ENCODE measurements at regions not wholly inside any gene's neighbourhood (a gene's known extent, or its start where the extent isn't known, plus 50 kb on each side); places are given as distances from the start of the nearest gene placed in this dataset.
A peak's percentile ranks its signal among the peaks of the same experiment; 100 is the strongest.
"Not testable (repeated sequence)": the region's sequence is repeated elsewhere in the genome, so short reads cannot be mapped to it uniquely, and the experiment has no call there.

DNA sequence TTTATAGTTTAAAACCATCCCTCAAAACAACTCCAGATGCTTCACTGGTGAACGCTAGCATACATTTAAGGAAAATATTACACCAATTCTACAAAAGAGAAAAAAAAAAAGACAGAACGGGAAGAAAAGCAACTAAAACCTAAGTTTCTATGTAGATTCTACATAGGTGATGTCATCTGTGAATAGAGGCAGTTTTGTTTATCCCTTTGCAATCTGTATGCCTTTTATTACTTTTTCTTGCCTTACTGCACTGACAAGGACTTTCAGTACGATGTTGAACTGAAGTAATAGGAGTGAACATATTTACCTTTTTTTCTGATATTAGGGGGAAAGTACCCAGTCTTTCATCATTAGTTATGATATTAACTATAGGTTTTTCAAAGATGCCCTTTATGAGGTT is 101.7 kb upstream of the HAO2 start:
- H3K4me3 ChIP-seq (ENCODE audit: control insufficient read depth, low read depth, low read length) = no peak overlapping the region
- TF ChIP-seq, protein P1, sequence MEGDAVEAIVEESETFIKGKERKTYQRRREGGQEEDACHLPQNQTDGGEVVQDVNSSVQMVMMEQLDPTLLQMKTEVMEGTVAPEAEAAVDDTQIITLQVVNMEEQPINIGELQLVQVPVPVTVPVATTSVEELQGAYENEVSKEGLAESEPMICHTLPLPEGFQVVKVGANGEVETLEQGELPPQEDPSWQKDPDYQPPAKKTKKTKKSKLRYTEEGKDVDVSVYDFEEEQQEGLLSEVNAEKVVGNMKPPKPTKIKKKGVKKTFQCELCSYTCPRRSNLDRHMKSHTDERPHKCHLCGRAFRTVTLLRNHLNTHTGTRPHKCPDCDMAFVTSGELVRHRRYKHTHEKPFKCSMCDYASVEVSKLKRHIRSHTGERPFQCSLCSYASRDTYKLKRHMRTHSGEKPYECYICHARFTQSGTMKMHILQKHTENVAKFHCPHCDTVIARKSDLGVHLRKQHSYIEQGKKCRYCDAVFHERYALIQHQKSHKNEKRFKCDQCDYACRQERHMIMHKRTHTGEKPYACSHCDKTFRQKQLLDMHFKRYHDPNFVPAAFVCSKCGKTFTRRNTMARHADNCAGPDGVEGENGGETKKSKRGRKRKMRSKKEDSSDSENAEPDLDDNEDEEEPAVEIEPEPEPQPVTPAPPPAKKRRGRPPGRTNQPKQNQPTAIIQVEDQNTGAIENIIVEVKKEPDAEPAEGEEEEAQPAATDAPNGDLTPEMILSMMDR (IDR thresholded peaks at IDR 0.05; ENCODE audit: control insufficient read depth, insufficient read depth, low read depth, low read length, missing control alignments) = no peak
- no peak for DNase-seq (ENCODE audit: low read depth)

DNA sequence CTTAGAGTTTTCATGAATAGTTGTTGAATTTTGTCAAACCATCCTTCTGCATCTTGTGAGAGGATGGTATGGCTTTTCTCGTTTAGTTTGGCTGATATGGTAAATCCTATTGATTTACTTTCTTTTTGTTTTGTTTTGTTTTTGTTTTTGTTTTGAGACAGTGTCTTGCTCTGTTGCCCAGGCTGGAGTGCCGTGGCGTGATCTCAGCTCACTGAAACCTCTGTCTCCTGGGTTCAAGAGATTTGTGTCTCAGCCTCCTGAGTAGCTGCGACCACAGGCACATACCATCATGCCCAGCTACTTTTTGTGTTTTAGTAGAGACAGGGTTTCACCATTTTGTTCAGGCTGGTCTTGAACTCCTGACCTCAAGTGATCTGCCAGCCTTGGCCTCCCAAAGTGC is 101.3 kb upstream of the HAO2 start:
- not testable (repeated sequence) for DNase-seq (ENCODE audit: low read depth); H3K4me3 ChIP-seq (ENCODE audit: control insufficient read depth, low read depth, low read length)

DNA sequence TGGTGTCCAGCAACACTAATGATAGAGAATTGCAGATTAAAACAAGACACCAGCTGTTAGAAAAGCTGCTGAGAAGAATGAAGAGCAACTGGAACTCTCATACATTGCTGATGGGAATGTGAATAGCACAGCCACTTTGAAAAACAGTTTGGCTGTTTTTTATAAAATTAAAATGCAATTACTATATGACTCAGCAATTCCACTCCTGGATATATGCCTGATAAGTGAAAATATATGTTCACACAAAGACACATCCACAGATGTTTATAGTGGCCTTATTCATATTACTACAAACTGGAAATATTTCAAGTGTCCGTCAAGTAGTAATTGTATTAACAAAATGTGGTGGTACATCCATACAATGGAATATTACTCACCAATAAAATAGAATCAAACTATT is 99.7 kb upstream of the HAO2 start:
- no peak for DNase-seq (ENCODE audit: low read depth)
- no peak overlapping the region for H3K4me3 ChIP-seq (ENCODE audit: control insufficient read depth, low read depth, low read length)
- TF ChIP-seq, protein P1 (IDR thresholded peaks at IDR 0.05; ENCODE audit: control insufficient read depth, insufficient read depth, low read depth, low read length, missing control alignments) = no peak

DNA sequence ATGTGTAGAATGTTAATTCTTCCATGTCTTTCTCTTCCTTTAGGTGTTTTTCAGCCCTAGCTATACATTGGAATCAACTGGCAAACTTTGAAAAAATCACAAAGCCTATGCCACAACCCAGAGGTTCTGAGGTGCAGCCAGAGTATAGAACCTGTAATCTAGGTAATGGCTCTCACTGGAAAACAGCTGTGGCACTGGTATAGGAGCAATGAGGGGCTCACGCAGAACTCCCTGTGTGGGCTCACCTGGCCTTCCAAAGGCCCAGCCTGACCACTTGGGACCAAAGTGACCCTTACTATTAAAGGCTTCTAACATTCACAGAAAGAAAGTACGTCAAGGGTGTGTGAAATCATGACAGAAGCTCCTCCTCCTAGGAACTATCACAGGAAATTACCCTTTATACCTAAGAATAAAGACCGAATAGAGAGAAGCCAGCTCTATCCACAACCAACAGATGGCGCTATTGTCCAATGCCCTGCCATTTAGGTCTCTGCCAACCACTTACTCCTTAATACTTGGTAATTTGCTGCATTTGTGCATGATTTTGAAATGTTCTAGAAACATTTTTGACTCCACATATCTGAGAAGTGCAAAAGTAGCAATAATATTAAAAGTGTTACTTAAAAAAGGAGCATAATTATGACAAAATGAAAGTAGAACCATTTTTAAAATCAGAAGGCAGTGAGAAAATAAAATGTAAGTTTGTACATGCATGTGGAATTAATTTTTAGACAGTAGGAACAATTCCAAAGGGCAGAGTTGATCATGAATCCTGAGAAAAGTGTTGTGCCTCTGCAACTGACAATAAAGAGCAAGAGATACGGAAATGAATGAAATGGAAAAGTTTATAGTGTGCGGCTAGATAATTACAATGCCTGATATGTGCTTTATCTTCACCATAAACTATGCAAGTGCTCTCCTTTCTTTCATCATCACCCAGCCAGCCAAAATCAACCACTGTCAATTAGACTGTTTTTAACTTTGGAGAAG is 93.1 kb upstream of the HAO2 start:
- peak; percentile 41 for DNase-seq (ENCODE audit: low read depth)
- no peak overlapping the region for H3K4me3 ChIP-seq (ENCODE audit: control insufficient read depth, low read depth, low read length)

DNA sequence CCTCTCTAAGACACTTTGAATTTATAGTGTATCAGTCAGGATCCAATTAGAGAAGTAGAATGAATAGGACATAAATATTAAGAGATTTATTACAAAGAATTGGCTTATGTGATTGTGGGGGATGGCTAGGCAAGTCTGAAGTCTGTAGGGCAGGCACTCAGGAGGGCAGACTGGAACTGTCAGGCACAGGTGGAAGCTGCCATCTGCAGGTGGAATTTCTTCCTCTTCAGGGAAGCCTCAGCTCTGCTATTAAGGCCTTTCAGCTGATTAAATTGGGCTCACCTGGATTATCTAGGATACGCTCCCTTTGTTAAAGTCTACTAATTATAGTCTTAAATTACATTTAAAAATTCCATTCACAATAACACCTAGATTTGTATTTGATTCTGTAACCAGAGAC is 92.0 kb upstream of the HAO2 start:
- no peak overlapping the region for H3K4me3 ChIP-seq (ENCODE audit: control insufficient read depth, low read depth, low read length)
- TF ChIP-seq, protein P1 (IDR thresholded peaks at IDR 0.05; ENCODE audit: control insufficient read depth, insufficient read depth, low read depth, low read length, missing control alignments) = no peak
- DNase-seq (ENCODE audit: low read depth) = no peak

More for the DNA sequence above, 93.1 kb upstream of the HAO2 start:
- TF ChIP-seq, protein P1 (IDR thresholded peaks at IDR 0.05; ENCODE audit: control insufficient read depth, insufficient read depth, low read depth, low read length, missing control alignments) = peak; percentile 95

DNA sequence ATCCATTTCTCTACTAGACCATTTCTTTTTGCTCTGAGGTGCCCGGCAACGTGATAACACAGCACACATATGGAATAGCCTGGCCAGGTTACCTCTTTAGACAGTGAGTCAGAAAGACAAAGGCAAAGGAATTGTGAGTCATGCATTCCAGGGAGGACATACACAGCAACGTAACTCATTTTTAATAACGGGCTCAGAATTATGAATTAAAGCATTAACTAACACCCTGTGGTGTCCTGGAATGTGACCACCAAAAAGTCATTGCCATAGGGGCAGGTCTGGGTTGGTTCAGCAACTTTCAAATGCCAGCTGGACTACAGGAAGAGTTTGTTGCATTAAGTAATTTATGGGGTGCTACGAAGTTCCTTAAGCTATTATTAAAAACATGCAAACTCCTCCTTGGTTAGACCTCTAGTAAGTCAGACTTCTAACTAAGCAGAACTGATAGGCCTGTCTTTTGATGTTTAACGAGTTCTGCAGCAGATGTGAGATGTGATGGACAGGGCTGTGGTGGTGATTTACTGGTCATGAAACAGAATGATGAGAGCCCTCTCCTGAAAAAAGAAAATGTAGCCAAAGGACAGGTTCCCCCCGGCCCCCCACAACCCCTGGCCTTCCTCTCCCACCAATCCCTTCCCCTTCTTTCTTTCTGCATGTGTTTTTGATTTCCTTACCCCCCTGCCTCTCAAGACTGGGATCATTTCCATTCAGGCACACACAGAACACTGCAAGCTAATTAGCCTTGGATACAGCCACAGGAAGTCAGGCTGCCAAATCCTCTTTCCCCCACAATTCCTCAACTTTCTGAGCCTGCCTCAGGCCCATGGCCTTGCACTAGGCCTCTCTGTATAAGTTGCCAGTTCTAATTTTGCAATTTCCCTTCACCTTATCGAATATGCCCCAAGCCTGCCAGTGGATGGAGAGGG is 88.9 kb upstream of the HAO2 start:
- no peak overlapping the region for H3K4me3 ChIP-seq (ENCODE audit: control insufficient read depth, low read depth, low read length)
- peak; percentile 42 for DNase-seq (ENCODE audit: low read depth)
- TF ChIP-seq, protein P1 (IDR thresholded peaks at IDR 0.05; ENCODE audit: control insufficient read depth, insufficient read depth, low read depth, low read length, missing control alignments) = no peak
